GM12878 (cell line): ENCODE measurements at regions not wholly inside any gene's neighbourhood (a gene's known extent, or its start where the extent isn't known, plus 50 kb on each side); places are given as distances from the start of the nearest gene placed in this dataset.

Source experiments
- ATAC-seq: fragments of 200-7000 bp; cut with Tn5 transposase; 3 replicates; pipeline ENCODE4 v1.9.1; 2020; ENCODE audit warnings: mild to moderate bottlenecking, moderate library complexity
- BruUV-seq: library from RNA; stranded (reverse); fragments of 400-500 nt; replicated peaks from 2 replicates; lab custom pipeline; 2021; lab: Mats Ljungman, UMichigan
- CTCF ChIA-PET: fragments of 300-600 bp; sonication (Branson Sonifier 250); formaldehyde crosslinking; extraction: SDS; loops from one replicate; lab custom pipeline; 2021; ENCODE audit warnings: inconsistent platforms; lab: Yijun Ruan, JAX
- POLR2A ChIA-PET: fragments of 350-600 bp; formaldehyde crosslinking; extraction: SDS; loops from one replicate; lab custom pipeline; 2021; ENCODE audit warnings: inconsistent platforms; lab: Charles Lee
- RAD21 ChIA-PET: fragments of 300-600 bp; sonication (Branson Sonifier 250); formaldehyde crosslinking; loops from one replicate; lab custom pipeline; 2023; ENCODE audit warnings: antibody characterized with exemption; ENCODE audit not compliant: unreplicated experiment; lab: Charles Lee
- SMC1A ChIA-PET: fragments of 300-600 bp; sonication (Branson Sonifier 250); formaldehyde crosslinking; loops from one replicate; lab custom pipeline; 2023; ENCODE audit not compliant: unreplicated experiment, uncharacterized antibody; lab: Charles Lee
- DNase-seq: peaks from one replicate; pipeline ENCODE4 v3.0.0-alpha.2; 2011; ENCODE audit warnings: low read depth, low spot score
- FAIRE-seq: peaks from 3 replicates; lab custom pipeline; 2011; peaks lifted over from hg19 to GRCh38; lab: Jason Lieb, UNC
- H2AFZ ChIP-seq: 2 replicates; pipeline ENCODE4 v1.6.0; 2011; ENCODE audit warnings: low read depth, low read length, control low read depth; ENCODE audit not compliant: control insufficient read depth
- H3K27ac ChIP-seq: 2 replicates; pipeline ENCODE4 v1.5.1; 2011; ENCODE audit warnings: control low read depth; ENCODE audit not compliant: control insufficient read depth, insufficient read depth
- H3K27me3 ChIP-seq, 2 experiments: replicated peaks in 1 of 2; 2 replicates each; pipeline versions ENCODE4 v1.6.0 to v1.6.1; 2011; ENCODE audit warnings: low read length in 1 of 2; ENCODE audit not compliant: control insufficient read depth in 2 of 2, insufficient read depth in 2 of 2
- H3K36me3 ChIP-seq, 2 experiments: 2 replicates each; pipeline ENCODE4 v1.5.1; 2011; ENCODE audit warnings: low read length in 1 of 2; ENCODE audit not compliant: control insufficient read depth in 2 of 2, insufficient read depth in 2 of 2
- H3K4me1 ChIP-seq: 2 replicates; pipeline ENCODE4 v1.6.1; 2011; ENCODE audit warnings: mild to moderate bottlenecking, low read length, moderate library complexity, mixed read lengths; ENCODE audit not compliant: control insufficient read depth, insufficient read depth
- H3K4me2 ChIP-seq: 2 replicates; pipeline ENCODE4 v1.6.0; 2011; ENCODE audit warnings: control low read depth; ENCODE audit not compliant: control insufficient read depth, insufficient read depth
- H3K4me3 ChIP-seq: fragments of 200-600 bp; sonication (generic); 2 replicates; pipeline ENCODE4 v1.5.1; 2016
- H3K79me2 ChIP-seq: 2 replicates; pipeline ENCODE4 v1.6.0; 2011; ENCODE audit warnings: low read length; ENCODE audit not compliant: control insufficient read depth, insufficient read depth
- H3K9ac ChIP-seq: 2 replicates; pipeline ENCODE4 v1.8.0; 2011; ENCODE audit warnings: low read length, control low read depth, mixed read lengths; ENCODE audit not compliant: control insufficient read depth, insufficient read depth
- H3K9me3 ChIP-seq: replicated peaks from 3 replicates; pipeline ENCODE4 v1.5.1; 2011; ENCODE audit warnings: mild to moderate bottlenecking, low read length; ENCODE audit not compliant: control insufficient read depth, insufficient read depth
- H4K20me1 ChIP-seq: 2 replicates; pipeline ENCODE4 v1.6.0; 2011; ENCODE audit not compliant: control insufficient read depth, insufficient read depth
- CBX3 ChIP-seq: fragments of 200-600 bp; sonication (generic); IDR thresholded peaks from 2 replicates; pipeline ENCODE4 v1.6.1; 2016; ENCODE audit warnings: low read depth, borderline replicate concordance
- CEBPZ ChIP-seq: fragments of 150-350 bp; IDR thresholded peaks from 2 replicates; pipeline ENCODE4 v1.6.1; 2016; ENCODE audit warnings: low read depth, low read length
- CHD1 ChIP-seq: IDR thresholded peaks from 2 replicates; pipeline ENCODE4 v1.6.1; 2012; ENCODE audit warnings: low read depth, low read length, improper control_type of control experiment
- CREB1 ChIP-seq: IDR thresholded peaks from 2 replicates; pipeline ENCODE4 v1.6.1; 2012; ENCODE audit warnings: low read depth, mild to moderate bottlenecking, inconsistent platforms
- KAT2A ChIP-seq: conservative IDR thresholded peaks from 2 replicates; pipeline ENCODE4 v1.6.1; 2011; ENCODE audit warnings: low read depth, low read length; ENCODE audit not compliant: control insufficient read depth
- NFIC ChIP-seq: IDR thresholded peaks from 2 replicates; pipeline ENCODE4 v1.6.1; 2012; ENCODE audit warnings: low read depth, mild to moderate bottlenecking, inconsistent platforms, low read length, moderate library complexity
- NR2C2 ChIP-seq: IDR thresholded peaks from 2 replicates; pipeline ENCODE4 v1.6.1; 2011; ENCODE audit warnings: borderline replicate concordance, low read depth; ENCODE audit not compliant: control insufficient read depth, insufficient read length
- RB1 ChIP-seq: fragments of 450-650 bp; formaldehyde crosslinking; IDR thresholded peaks from 2 replicates; pipeline ENCODE4 v1.6.1; 2017; ENCODE audit warnings: mild to moderate bottlenecking, borderline replicate concordance
- SRF ChIP-seq, 2 experiments: IDR thresholded peaks; 2 replicates each; pipeline ENCODE4 v1.6.1; 2011; ENCODE audit warnings: low read depth in 2 of 2, low read length in 2 of 2, mild to moderate bottlenecking in 1 of 2, moderate library complexity in 1 of 2
- ZNF687 ChIP-seq: fragments of 450-650 bp; IDR thresholded peaks from 2 replicates; pipeline ENCODE4 v1.6.1; 2017; ENCODE audit warnings: mild to moderate bottlenecking, moderate library complexity
- ZSCAN29 ChIP-seq: fragments of 450-650 bp; IDR thresholded peaks from 2 replicates; pipeline ENCODE4 v1.6.1; 2017; ENCODE audit warnings: mild to moderate bottlenecking, moderate library complexity
- WGBS: methylation state at CpG from one replicate; pipeline ENCODE4 v1.1.6; 2016; ENCODE audit warnings: low lambda C conversion rate; ENCODE audit not compliant: insufficient replicate concordance, insufficient coverage; ENCODE audit errors: missing lambda C conversion rate; 5-methylcytosine and 5-hydroxymethylcytosine counted together
- in situ Hi-C: fragments of 300-500 bp; cut with MboI; formaldehyde crosslinking; loops from 9 replicates; pipeline ENCODE4 v1.14.3; 2018; ENCODE audit warnings: mixed read lengths
- intact Hi-C: fragments of 100-400 bp; cut with micrococcal nuclease; formaldehyde crosslinking; loops from one replicate; pipeline ENCODE4 v1.14.2; 2022; ENCODE audit not compliant: unreplicated experiment

GRCh38 chr14:71423481-71423880 lies 508.7 kb upstream of the RGS6 start:
- WGBS, result 93% methylated on average over 2 of the region's 2 CpGs
- DNase-seq (no peak), ATAC-seq (no peak), FAIRE-seq (no peak)
- in situ Hi-C loops (no loop called here), intact Hi-C loops (no loop called here)
- Histone ChIP-seq H3K79me2 (peaks cover 33% of the 10 kb centered on the region), H2AFZ (no peak overlapping the region), H3K4me3 (no peak overlapping the region), H4K20me1 (no peaks in the 10 kb centered on the region), H3K4me1 (no peaks in the 10 kb centered on the region), H3K27me3 (no peaks in the 10 kb centered on the region), H3K4me2 (no peak overlapping the region), H3K9ac (no peak overlapping the region), H3K36me3 (peaks cover 0 to 2% of the 10 kb centered on the region in 2 experiments; a peak in 3 of 4 replicates), H3K9me3 (peaks cover 26% of the 10 kb centered on the region), H3K27ac (no peak overlapping the region)
- POLR2A ChIA-PET, result interaction anchor here (1.0 kb wide), 1 partner anchor 19 kb away, joined by 3 read pairs; no protein-coding TSS in a partner anchor
- no TSS peak for BruUV-seq
- SMC1A ChIA-PET, result interaction anchor here (0.9 to 1.4 kb wide), 4 partner anchors 8 to 64 kb away, joined by 3 to 4 read pairs (median 3); no protein-coding TSS in a partner anchor
- RAD21 ChIA-PET, result no interaction called here
- no peak for TF ChIP-seq CREB1
- TF ChIP-seq SRF (IDR thresholded peaks at IDR 0.05; ENCODE audit: low read depth in 2 of 2, low read length in 2 of 2), result no peak
- TF ChIP-seq CHD1, result no peak
- TF ChIP-seq NFIC, result no peak
- TF ChIP-seq CBX3, result no peak
- TF ChIP-seq RB1, result no peak
- no peak for TF ChIP-seq ZNF687
- no peak for TF ChIP-seq CEBPZ
- no peak for TF ChIP-seq ZSCAN29
- no peak for TF ChIP-seq NR2C2
- TF ChIP-seq KAT2A, result no peak
- CTCF ChIA-PET, result interaction anchor here (0.9 to 2.2 kb wide), 2 partner anchors 11 to 20 kb away, joined by 5 to 10 read pairs; no protein-coding TSS in a partner anchor
